AG04449 (cell line): ENCODE measurements at regions not wholly inside any gene's neighbourhood (a gene's known extent, or its start where the extent isn't known, plus 50 kb on each side); places are given as distances from the start of the nearest gene placed in this dataset.

Experiments
- CTCF ChIA-PET: fragments of 350-600 bp; formaldehyde crosslinking; extraction: SDS; loops from one replicate; lab custom pipeline; 2021; ENCODE audit warnings: antibody characterized with exemption; lab: Yijun Ruan, JAX
- POLR2A ChIA-PET: fragments of 400-600, 350-600 bp; formaldehyde crosslinking; extraction: SDS; loops from one replicate; lab custom pipeline; 2020; ENCODE audit warnings: antibody characterized with exemption, inconsistent platforms; lab: Yijun Ruan, JAX
- DNase-seq: peaks from one replicate; pipeline ENCODE4 v3.0.0-alpha.2; 2010; ENCODE audit warnings: low read depth, low spot score
- H3K4me3 ChIP-seq: 2 replicates; pipeline ENCODE4 v1.5.1; 2011; ENCODE audit warnings: low read depth, mild to moderate bottlenecking, control low read depth, low read length
- TF ChIP-seq, protein P1 (sequence below): IDR thresholded peaks from one replicate; pipeline ENCODE4 v1.5.1; 2011; ENCODE audit warnings: mild to moderate bottlenecking, moderate library complexity, low read length, control low read depth, inconsistent platforms; ENCODE audit not compliant: insufficient read depth; ENCODE audit errors: missing control alignments

DNA sequence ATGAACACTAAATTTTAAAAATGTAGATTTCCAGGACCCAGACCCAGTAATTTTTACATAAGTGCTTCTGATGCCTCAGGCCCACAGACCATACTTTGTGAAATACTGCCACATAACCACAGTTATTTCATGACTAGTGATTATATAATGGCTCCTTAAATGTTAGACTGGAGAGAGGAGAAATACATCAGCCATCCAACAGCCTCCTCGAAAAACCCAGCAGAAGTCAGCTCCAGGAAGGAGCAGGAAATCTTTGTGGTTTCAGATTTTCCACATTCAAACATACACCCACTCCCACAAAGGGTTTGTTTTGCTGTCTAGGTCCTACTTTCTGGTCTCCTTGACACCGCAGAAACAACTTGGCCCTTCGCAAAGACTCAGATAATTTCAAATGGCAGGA lies 455.2 kb downstream of the DTWD2 start:
- H3K4me3 ChIP-seq, result no peak overlapping the region
- ChIA-PET CTCF (no interaction called here), POLR2A (no interaction called here)
- TF ChIP-seq, protein P1, sequence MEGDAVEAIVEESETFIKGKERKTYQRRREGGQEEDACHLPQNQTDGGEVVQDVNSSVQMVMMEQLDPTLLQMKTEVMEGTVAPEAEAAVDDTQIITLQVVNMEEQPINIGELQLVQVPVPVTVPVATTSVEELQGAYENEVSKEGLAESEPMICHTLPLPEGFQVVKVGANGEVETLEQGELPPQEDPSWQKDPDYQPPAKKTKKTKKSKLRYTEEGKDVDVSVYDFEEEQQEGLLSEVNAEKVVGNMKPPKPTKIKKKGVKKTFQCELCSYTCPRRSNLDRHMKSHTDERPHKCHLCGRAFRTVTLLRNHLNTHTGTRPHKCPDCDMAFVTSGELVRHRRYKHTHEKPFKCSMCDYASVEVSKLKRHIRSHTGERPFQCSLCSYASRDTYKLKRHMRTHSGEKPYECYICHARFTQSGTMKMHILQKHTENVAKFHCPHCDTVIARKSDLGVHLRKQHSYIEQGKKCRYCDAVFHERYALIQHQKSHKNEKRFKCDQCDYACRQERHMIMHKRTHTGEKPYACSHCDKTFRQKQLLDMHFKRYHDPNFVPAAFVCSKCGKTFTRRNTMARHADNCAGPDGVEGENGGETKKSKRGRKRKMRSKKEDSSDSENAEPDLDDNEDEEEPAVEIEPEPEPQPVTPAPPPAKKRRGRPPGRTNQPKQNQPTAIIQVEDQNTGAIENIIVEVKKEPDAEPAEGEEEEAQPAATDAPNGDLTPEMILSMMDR, result no peak
- DNase-seq, result no peak

DNA sequence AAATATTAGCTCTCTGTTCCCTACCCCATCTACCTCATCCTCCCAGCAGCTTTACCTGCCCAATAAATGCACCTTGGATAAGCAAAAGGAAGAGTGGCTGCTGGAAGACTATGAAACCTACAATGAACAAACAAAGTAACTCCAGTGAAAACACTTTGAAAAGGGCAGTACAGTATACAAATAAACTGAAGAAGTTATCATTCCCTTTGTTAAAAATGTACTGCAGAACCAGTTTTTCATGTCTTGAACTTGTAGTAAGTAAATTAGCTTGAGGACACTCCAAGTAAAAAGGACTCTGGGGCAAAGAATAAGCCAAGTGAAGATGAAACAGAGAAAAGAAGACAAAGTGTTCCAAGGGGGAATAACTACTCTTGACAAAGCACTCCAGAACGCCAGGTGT lies 457.1 kb downstream of the DTWD2 start:
- no peak overlapping the region for H3K4me3 ChIP-seq
- ChIA-PET CTCF (no interaction called here), POLR2A (no interaction called here)
- TF ChIP-seq, protein P1, result no peak
- DNase-seq, result no peak

DNA sequence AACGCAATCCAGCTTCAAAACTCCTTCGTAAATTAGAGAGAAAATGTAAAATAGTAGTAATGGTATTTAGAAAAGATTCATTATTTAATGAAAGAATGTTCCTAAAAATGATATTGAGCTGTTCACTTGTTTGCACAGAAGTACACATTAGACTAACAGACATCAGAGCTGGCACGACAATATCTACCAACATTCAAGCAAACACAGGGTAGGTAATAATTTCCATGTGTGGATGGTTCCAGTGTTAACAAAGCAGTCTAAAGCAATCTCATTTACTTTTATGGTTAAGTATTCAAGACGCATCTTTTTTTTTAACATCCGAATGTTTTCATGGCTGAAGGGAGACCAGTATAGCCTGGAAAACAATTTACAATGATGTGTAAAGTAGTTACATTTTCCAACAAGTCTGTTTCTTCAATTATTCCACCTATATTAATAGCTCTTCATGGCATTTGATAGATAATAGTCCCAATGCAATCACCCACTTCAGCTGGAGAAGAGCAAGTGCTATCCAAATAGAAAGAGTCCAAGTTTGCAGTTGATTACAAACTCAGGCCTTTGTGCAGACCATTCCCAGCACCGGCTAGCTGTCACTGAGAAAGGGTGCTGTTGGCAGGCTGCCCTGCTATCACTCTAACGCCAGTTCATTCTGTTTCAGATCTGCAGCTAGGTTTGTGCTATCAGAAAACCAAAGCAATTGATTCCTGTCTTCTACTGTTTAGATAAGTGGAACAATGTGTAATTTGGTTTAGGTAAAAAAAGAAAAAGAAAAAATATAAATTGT lies 458.8 kb downstream of the DTWD2 start:
- CTCF ChIA-PET, result no interaction called here
- H3K4me3 ChIP-seq, result no peak overlapping the region
- TF ChIP-seq, protein P1, result no peak
- POLR2A ChIA-PET, result no interaction called here
- no peak for DNase-seq

DNA sequence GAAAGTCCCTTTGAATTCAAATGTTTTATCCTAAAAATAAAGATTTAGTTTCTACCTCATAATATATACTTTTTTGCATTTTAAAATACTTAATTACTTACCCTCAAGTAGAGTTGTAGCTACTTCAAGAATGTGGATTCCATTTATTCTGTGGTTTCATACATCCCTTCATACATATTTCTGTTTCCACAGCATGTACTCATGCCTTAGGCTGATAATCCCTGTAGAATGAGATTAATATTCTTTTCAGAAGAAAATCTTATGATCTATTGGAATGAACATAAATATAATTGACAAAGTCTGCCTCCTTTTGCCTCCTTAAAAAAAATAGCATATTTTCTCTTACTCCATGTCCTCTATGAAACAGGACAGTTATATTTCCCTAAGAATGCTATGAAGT lies 465.7 kb downstream of the DTWD2 start:
- no peak overlapping the region for H3K4me3 ChIP-seq
- CTCF ChIA-PET, result no interaction called here
- POLR2A ChIA-PET, result no interaction called here
- no peak for DNase-seq
- TF ChIP-seq, protein P1, result no peak

DNA sequence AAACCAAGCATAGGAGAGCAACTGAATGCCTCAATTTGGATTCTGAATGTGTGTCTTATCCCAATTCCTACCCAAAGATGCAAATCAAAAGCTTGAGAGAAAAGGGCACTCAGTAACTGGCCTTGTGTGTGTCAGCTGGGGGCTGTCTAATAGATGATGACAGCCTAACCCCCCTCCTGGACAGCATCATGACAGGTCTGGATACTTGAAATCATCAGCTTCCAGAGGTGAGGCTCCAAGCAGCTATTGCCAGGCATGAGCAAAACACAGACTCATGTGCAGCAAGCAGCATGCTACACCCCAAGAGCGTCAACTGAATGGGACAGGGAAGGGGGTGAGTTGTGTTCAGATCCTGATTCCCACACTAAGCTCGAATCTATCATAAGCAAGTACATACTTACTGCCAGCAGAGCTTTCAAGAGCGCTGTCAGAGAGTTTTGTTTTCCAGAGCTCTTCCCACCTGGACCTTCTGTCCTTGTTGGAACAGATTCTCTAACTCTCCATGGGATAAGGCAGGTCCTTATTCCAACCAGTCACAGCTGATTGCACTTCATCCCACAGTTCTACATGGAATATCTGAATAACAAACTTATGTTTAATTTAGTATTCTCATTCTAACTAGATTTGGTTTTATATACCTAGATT lies 467.5 kb downstream of the DTWD2 start:
- POLR2A ChIA-PET, result no interaction called here
- DNase-seq, result no peak
- TF ChIP-seq, protein P1, result no peak
- CTCF ChIA-PET, result no interaction called here
- no peak overlapping the region for H3K4me3 ChIP-seq

DNA sequence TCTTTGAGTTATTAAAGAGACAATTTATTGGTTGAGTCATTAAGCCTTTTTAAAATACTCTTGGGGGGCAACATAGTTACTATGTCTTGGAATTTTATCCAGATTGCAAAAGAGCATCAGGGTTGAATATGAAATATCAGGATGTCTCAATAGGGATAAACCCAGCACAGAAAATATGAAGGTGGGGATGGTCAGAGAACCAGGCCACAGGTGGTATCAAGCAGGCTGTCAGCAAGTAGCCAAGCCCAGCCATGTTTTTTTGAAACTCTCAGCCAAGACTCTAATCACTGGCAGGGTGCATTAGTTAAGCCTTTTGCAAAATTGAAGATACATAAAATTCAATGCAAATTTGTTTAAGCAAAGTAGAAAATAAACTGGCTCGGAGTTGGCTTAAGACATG lies 468.9 kb downstream of the DTWD2 start:
- CTCF ChIA-PET, result no interaction called here

More for the DNA sequence above, 468.9 kb downstream of the DTWD2 start:
- POLR2A ChIA-PET, result no interaction called here
- TF ChIP-seq, protein P1, result no peak
- DNase-seq, result no peak
- no peak overlapping the region for H3K4me3 ChIP-seq
